Colonic mucosa (tissue), 4 donors: ENCODE measurements at regions not wholly inside any gene's neighbourhood (a gene's known extent, or its start where the extent isn't known, plus 50 kb on each side); places are given as distances from the start of the nearest gene placed in this dataset.

ENCODE experiments used
- DNase-seq: peaks from one replicate; pipeline ENCODE4 v3.0.0-alpha.2; 2020
- H3K27ac ChIP-seq: fragments of 200-600 bp; one replicate; pipeline ENCODE4 v1.8.0; 2021
- H3K27me3 ChIP-seq: fragments of 200-600 bp; one replicate; pipeline ENCODE4 v1.8.0; 2021
- H3K36me3 ChIP-seq: fragments of 200-600 bp; one replicate; pipeline ENCODE4 v1.8.0; 2021
- H3K4me1 ChIP-seq: fragments of 200-600 bp; one replicate; pipeline ENCODE4 v1.8.0; 2021; ENCODE audit warnings: mild to moderate bottlenecking
- H3K4me3 ChIP-seq: fragments of 200-600 bp; one replicate; pipeline ENCODE4 v1.8.0; 2021
- H3K9ac ChIP-seq, 2 donors: one replicate each; pipeline ENCODE4 v1.7.0; 2013; ENCODE audit warnings: control low read depth in 2 of 2, low read depth in 2 of 2, low read length in 2 of 2
- H3K9me3 ChIP-seq: fragments of 200-600 bp; one replicate; pipeline ENCODE4 v1.8.0; 2021
- CTCF ChIP-seq: fragments of 200-600 bp; IDR thresholded peaks from one replicate; pipeline ENCODE4 v1.8.0; 2022; ENCODE audit warnings: antibody characterized with exemption, mild to moderate bottlenecking
- intact Hi-C: fragments of 100-400 bp; cut with DNase I; formaldehyde crosslinking; loops from one replicate; pipeline ENCODE4 v1.14.1; 2022
- donor health status: healthy.
- donor health status: DM: no; HTN: no; CAD: no.
- donor health status: DM: no; HTN: no; CAD: no.

- Histone ChIP-seq H3K9ac (no peak overlapping the region), H3K4me3 (no peak overlapping the region), H3K4me1 (no peaks in the 10 kb centered on the region), H3K9me3 (no peaks in the 10 kb centered on the region), H3K27ac (no peak overlapping the region), H3K27me3 (no peaks in the 10 kb centered on the region), H3K36me3 (no peaks in the 10 kb centered on the region)
- intact Hi-C loops = no loop called here
- TF ChIP-seq CTCF = no peak
- DNase-seq = no peak
Measured at GRCh38 chr2:150346806-150347205, 140.7 kb downstream of the RND3 start.

GRCh38 chr2:150341982-150342680 is 145.3 kb downstream of the RND3 start:
- Histone ChIP-seq H3K9me3 (no peaks in the 10 kb centered on the region), H3K4me3 (no peak overlapping the region), H3K36me3 (no peaks in the 10 kb centered on the region), H3K9ac (no peak overlapping the region), H3K4me1 (no peaks in the 10 kb centered on the region), H3K27me3 (no peaks in the 10 kb centered on the region), H3K27ac (no peak overlapping the region)
- intact Hi-C loops = no loop called here
- no peak for TF ChIP-seq CTCF
- DNase-seq = no peak

- no peak for TF ChIP-seq CTCF
- H3K9ac ChIP-seq = no peak overlapping the region
- H3K4me3 ChIP-seq = no peak overlapping the region
- intact Hi-C loops = no loop called here
- H3K27me3 ChIP-seq = no peaks in the 10 kb centered on the region
- no peaks in the 10 kb centered on the region for H3K36me3 ChIP-seq
- no peaks in the 10 kb centered on the region for H3K9me3 ChIP-seq
- no peak for DNase-seq
- H3K4me1 ChIP-seq = no peaks in the 10 kb centered on the region
- H3K27ac ChIP-seq = no peak overlapping the region
Measured at GRCh38 chr2:150339951-150340350, 147.5 kb downstream of the RND3 start.

GRCh38 chr2:150339282-150339681 is 148.2 kb downstream of the RND3 start:
- H3K27ac ChIP-seq = no peak overlapping the region
- no peak overlapping the region for H3K4me3 ChIP-seq
- TF ChIP-seq CTCF = no peak
- no peaks in the 10 kb centered on the region for H3K4me1 ChIP-seq
- H3K36me3 ChIP-seq = no peaks in the 10 kb centered on the region
- intact Hi-C loops = no loop called here
- no peak overlapping the region for H3K9ac ChIP-seq
- no peak for DNase-seq
- H3K9me3 ChIP-seq = no peaks in the 10 kb centered on the region
- H3K27me3 ChIP-seq = no peaks in the 10 kb centered on the region

- TF ChIP-seq CTCF = no peak
- Histone ChIP-seq H3K27me3 (no peaks in the 10 kb centered on the region), H3K4me3 (no peak overlapping the region), H3K27ac (no peak overlapping the region), H3K4me1 (no peaks in the 10 kb centered on the region), H3K9ac (no peak overlapping the region), H3K36me3 (no peaks in the 10 kb centered on the region), H3K9me3 (no peaks in the 10 kb centered on the region)
- intact Hi-C loops = no loop called here
- no peak for DNase-seq
Measured at GRCh38 chr2:150335596-150335995, 151.9 kb downstream of the RND3 start.
